ENCODE measurements at regions not wholly inside any gene's neighbourhood (a gene's known extent, or its start where the extent isn't known, plus 50 kb on each side); places are given as distances from the start of the nearest gene placed in this dataset.

DNA sequence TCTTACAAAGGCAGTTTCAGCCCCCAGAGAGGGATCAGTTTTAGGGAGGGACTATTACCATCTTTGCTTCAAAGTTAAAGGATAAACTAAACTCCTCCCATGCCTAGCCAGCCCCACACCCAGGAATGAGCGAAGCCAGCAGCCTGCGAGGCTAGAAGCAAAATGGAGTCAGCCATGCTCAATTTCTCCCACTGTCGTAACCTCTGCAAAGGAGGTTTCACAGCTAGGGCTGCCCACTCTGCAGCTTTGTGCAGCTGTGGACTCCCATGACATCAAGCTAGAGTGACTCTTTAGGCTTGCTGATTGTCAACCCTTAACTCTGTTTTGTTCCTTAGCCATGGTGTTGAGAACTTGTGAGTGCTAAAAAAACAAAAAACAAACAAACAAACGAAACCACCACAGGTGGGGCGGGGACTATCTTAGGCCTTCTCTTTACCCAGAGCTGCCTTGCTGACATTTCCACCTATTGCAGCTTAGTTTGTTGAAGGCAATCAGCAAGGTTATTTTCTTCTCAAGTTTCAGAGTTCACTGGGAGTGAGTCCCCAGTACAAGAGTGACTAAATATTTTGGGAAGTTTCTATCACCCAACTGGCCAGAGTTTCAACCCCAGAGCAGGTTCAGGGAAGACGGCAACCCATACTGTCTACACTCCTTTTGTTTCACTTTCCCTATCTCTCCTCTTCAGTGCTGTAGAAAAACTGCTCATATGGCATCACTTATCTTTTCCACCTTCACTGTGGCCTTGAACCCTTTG, 592.1 kb downstream of the XIRP2 start:
- H3K36me3 Mint-ChIP-seq (ENCODE audit: low read depth) = no peaks in the 10 kb centered on the region
- no peak overlapping the region for H3K4me3 Mint-ChIP-seq
- peaks cover 57% of the 10 kb centered on the region for H3K4me1 Mint-ChIP-seq
- no peaks in the 10 kb centered on the region for H3K9me3 Mint-ChIP-seq
- H3K27me3 Mint-ChIP-seq (ENCODE audit: low read depth) = no peaks in the 10 kb centered on the region
- TF ChIP-seq, protein P1, sequence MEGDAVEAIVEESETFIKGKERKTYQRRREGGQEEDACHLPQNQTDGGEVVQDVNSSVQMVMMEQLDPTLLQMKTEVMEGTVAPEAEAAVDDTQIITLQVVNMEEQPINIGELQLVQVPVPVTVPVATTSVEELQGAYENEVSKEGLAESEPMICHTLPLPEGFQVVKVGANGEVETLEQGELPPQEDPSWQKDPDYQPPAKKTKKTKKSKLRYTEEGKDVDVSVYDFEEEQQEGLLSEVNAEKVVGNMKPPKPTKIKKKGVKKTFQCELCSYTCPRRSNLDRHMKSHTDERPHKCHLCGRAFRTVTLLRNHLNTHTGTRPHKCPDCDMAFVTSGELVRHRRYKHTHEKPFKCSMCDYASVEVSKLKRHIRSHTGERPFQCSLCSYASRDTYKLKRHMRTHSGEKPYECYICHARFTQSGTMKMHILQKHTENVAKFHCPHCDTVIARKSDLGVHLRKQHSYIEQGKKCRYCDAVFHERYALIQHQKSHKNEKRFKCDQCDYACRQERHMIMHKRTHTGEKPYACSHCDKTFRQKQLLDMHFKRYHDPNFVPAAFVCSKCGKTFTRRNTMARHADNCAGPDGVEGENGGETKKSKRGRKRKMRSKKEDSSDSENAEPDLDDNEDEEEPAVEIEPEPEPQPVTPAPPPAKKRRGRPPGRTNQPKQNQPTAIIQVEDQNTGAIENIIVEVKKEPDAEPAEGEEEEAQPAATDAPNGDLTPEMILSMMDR (IDR thresholded peaks at IDR 0.05; ENCODE audit: unreplicated experiment in 3 of 3) = no peak
- peak overlapping the region; percentile 37 to 74 (median 61) for H3K27ac Mint-ChIP-seq

- H3K4me3 Mint-ChIP-seq = no peak overlapping the region
- peaks cover 45% of the 10 kb centered on the region for H3K4me1 Mint-ChIP-seq
- TF ChIP-seq, protein P1 (IDR thresholded peaks at IDR 0.05; ENCODE audit: unreplicated experiment in 3 of 3) = no peak
- H3K9me3 Mint-ChIP-seq = no peaks in the 10 kb centered on the region
- peak overlapping the region; percentile 46 to 58 (median 46) for H3K27ac Mint-ChIP-seq
- H3K36me3 Mint-ChIP-seq (ENCODE audit: low read depth) = no peaks in the 10 kb centered on the region
- no peaks in the 10 kb centered on the region for H3K27me3 Mint-ChIP-seq (ENCODE audit: low read depth)
Observed at GRCh38 chr2:167478196-167478595, 589.9 kb downstream of the XIRP2 start.

- Mint-ChIP-seq H3K4me1 (peaks cover 43% of the 10 kb centered on the region), H3K36me3 (ENCODE audit: low read depth) (no peaks in the 10 kb centered on the region), H3K27me3 (ENCODE audit: low read depth) (no peaks in the 10 kb centered on the region), H3K9me3 (no peaks in the 10 kb centered on the region), H3K27ac (peak overlapping the region in 1 of 3 experiments; percentile 42), H3K4me3 (no peak overlapping the region)
- TF ChIP-seq, protein P1 (IDR thresholded peaks at IDR 0.05; ENCODE audit: unreplicated experiment in 3 of 3) = no peak
Observed at GRCh38 chr2:167475791-167476190, 587.5 kb downstream of the XIRP2 start.

GRCh38 chr2:167471734-167472133, 583.5 kb downstream of the XIRP2 start:
- no peak overlapping the region for H3K27ac Mint-ChIP-seq
- H3K36me3 Mint-ChIP-seq (ENCODE audit: low read depth) = no peaks in the 10 kb centered on the region
- no peaks in the 10 kb centered on the region for H3K27me3 Mint-ChIP-seq (ENCODE audit: low read depth)
- TF ChIP-seq, protein P1 (IDR thresholded peaks at IDR 0.05; ENCODE audit: unreplicated experiment in 3 of 3) = no peak
- no peaks in the 10 kb centered on the region for H3K9me3 Mint-ChIP-seq
- peaks cover 31% of the 10 kb centered on the region for H3K4me1 Mint-ChIP-seq
- no peak overlapping the region for H3K4me3 Mint-ChIP-seq

DNA sequence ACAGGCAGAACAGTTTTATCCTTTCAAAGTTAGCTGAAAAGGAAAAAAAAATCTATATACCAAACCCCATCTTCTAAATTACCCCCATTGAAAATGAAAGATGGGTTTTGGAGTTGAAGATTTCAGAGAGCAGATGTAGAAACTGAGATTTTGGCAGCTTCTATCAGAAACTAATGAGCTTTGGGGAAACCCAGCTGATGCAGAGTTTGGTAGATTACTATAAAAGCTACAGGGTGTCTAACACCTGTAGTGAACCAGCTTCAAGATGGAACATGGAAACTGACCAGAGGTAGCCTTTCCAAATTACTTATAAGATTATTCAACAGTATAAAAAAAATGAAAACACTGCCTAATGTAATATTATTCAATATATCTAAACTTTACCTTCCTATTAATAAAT, 583.1 kb downstream of the XIRP2 start:
- Mint-ChIP-seq H3K36me3 (ENCODE audit: low read depth) (no peaks in the 10 kb centered on the region), H3K4me1 (peaks cover 30% of the 10 kb centered on the region), H3K9me3 (no peaks in the 10 kb centered on the region), H3K27me3 (ENCODE audit: low read depth) (no peaks in the 10 kb centered on the region), H3K27ac (no peak overlapping the region), H3K4me3 (no peak overlapping the region)
- TF ChIP-seq, protein P1 (IDR thresholded peaks at IDR 0.05; ENCODE audit: unreplicated experiment in 3 of 3) = no peak

- no peak overlapping the region for H3K27ac Mint-ChIP-seq
- no peaks in the 10 kb centered on the region for H3K27me3 Mint-ChIP-seq (ENCODE audit: low read depth)
- H3K36me3 Mint-ChIP-seq (ENCODE audit: low read depth) = peaks cover 12% of the 10 kb centered on the region
- H3K4me3 Mint-ChIP-seq = no peak overlapping the region
- H3K4me1 Mint-ChIP-seq = peaks cover 5% of the 10 kb centered on the region
- TF ChIP-seq, protein P1 (IDR thresholded peaks at IDR 0.05; ENCODE audit: unreplicated experiment in 3 of 3) = no peak
- H3K9me3 Mint-ChIP-seq = peaks cover 32% of the 10 kb centered on the region
Observed at GRCh38 chr2:167462379-167462778, 574.1 kb downstream of the XIRP2 start.
